ENCODE measurements at regions not wholly inside any gene's neighbourhood (a gene's known extent, or its start where the extent isn't known, plus 50 kb on each side); places are given as distances from the start of the nearest gene placed in this dataset.

DNA sequence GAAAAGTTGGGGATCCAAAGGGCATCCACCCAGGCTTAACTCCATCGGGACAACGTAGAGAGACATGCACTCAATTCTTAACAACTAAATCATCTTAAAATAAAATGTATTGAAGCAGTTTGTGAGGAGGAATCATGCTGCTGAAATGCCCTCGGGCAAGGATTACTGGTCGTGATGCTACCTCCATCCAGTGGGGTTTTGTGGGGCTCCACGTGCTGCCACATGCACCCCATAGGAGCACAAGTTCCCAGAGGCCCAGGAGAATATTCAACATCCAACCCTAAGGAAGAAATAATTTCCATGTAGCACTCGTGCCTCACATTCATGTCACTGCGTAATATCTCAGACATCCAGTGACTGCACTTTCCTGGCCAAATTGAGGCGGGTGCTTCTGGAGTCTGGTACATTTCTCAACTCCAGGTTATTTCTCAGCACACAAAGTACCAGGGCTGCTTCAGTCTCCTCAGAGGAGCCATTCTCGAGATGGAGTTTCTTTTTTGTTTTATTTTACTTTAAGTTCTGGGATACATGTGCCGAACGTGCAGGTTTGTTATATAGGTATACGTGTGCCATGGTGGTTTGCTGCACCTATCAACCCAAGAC lies 429.8 kb downstream of the FOXO1 start:
- Histone ChIP-seq H3K36me3 (no peaks in the 10 kb centered on the region), H3K9me3 (no peaks in the 10 kb centered on the region), H3K4me3 (no peak overlapping the region), H3K4me1 (replicated peaks) (no peaks in the 10 kb centered on the region), H3K27me3 (replicated peaks; ENCODE audit: insufficient read depth) (no peaks in the 10 kb centered on the region), H3K27ac (peak overlapping the region; percentile 73 to 79)
- whole genome bisulfite sequencing = 53% methylated on average over 12 of the region's 12 CpGs
- intact Hi-C loops (cut with DNase I) = loop anchor here (2.0 to 10.0 kb wide), 5 partner anchors 34 to 428 kb away; no protein-coding TSS in a partner anchor
- peak; percentile 28 for DNase-seq (ENCODE audit: low spot score)
- TF ChIP-seq POLR2AphosphoS5 (IDR thresholded peaks at IDR 0.05) = peak; percentile 4
- TF ChIP-seq POLR2A (IDR thresholded peaks at IDR 0.05) = no peak
- TF ChIP-seq, protein P1, sequence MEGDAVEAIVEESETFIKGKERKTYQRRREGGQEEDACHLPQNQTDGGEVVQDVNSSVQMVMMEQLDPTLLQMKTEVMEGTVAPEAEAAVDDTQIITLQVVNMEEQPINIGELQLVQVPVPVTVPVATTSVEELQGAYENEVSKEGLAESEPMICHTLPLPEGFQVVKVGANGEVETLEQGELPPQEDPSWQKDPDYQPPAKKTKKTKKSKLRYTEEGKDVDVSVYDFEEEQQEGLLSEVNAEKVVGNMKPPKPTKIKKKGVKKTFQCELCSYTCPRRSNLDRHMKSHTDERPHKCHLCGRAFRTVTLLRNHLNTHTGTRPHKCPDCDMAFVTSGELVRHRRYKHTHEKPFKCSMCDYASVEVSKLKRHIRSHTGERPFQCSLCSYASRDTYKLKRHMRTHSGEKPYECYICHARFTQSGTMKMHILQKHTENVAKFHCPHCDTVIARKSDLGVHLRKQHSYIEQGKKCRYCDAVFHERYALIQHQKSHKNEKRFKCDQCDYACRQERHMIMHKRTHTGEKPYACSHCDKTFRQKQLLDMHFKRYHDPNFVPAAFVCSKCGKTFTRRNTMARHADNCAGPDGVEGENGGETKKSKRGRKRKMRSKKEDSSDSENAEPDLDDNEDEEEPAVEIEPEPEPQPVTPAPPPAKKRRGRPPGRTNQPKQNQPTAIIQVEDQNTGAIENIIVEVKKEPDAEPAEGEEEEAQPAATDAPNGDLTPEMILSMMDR (IDR thresholded peaks at IDR 0.05) = no peak

DNA sequence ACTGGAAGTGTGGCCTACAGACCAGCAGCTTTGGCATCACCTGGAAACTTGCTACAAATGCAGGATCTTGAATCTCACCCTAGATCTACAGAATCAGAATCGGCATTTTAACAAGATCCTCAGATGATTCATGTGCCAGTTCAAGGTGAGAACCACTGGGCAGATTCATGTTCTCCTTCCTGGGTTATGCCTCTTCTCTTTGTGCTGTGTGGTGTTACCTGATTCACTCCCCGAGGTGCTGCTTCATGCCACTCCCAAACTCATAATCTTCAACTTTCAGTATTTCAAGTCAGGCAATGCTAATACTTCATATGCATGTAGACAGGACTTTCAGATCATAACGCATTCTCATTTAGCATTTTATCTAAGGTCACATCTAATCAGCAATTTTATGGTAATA lies 427.7 kb downstream of the FOXO1 start:
- no peaks in the 10 kb centered on the region for H3K9me3 ChIP-seq
- no peaks in the 10 kb centered on the region for H3K27me3 ChIP-seq (replicated peaks; ENCODE audit: insufficient read depth)
- intact Hi-C loops (cut with DNase I) = loop anchor here (5.0 to 10.0 kb wide), 2 partner anchors 46 to 94 kb away; no protein-coding TSS in a partner anchor
- H3K4me3 ChIP-seq = no peak overlapping the region
- TF ChIP-seq, protein P1 (IDR thresholded peaks at IDR 0.05) = no peak
- TF ChIP-seq POLR2A (IDR thresholded peaks at IDR 0.05) (no peak), POLR2AphosphoS5 (IDR thresholded peaks at IDR 0.05) (no peak)
- DNase-seq (ENCODE audit: low spot score) = no peak
- H3K27ac ChIP-seq = no peak overlapping the region
- no peaks in the 10 kb centered on the region for H3K4me1 ChIP-seq (replicated peaks)
- no peaks in the 10 kb centered on the region for H3K36me3 ChIP-seq
- 90% methylated on average over 3 of the region's 3 CpGs for WGBS

DNA sequence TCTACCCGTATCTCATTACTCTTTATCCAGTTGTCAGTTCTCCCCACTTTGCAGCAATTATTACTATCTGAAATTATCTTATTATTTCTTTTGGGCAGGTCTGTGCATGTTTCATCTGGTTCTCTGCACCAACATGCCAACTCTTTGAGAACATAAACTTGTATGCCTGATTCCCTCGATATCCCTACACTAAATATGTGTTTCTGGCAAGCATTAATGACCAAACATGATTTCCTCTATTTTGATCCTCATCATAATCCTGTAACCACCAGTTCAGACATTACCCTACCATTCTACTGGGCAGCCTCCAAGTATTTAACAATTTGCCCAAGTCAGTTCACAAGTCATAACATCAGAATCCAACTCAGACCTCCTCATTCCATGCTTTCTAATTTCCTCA lies 426.1 kb downstream of the FOXO1 start:
- no peaks in the 10 kb centered on the region for H3K27me3 ChIP-seq (replicated peaks; ENCODE audit: insufficient read depth)
- 75% methylated on average over 2 of the region's 2 CpGs for WGBS
- intact Hi-C loops (cut with DNase I) = no loop called here
- no peak overlapping the region for H3K4me3 ChIP-seq
- no peak for TF ChIP-seq POLR2AphosphoS5 (IDR thresholded peaks at IDR 0.05)
- no peak for TF ChIP-seq POLR2A (IDR thresholded peaks at IDR 0.05)
- TF ChIP-seq, protein P1 (IDR thresholded peaks at IDR 0.05) = no peak
- no peak overlapping the region for H3K27ac ChIP-seq
- DNase-seq (ENCODE audit: low spot score) = no peak
- no peaks in the 10 kb centered on the region for H3K9me3 ChIP-seq
- no peaks in the 10 kb centered on the region for H3K4me1 ChIP-seq (replicated peaks)
- H3K36me3 ChIP-seq = no peaks in the 10 kb centered on the region

DNA sequence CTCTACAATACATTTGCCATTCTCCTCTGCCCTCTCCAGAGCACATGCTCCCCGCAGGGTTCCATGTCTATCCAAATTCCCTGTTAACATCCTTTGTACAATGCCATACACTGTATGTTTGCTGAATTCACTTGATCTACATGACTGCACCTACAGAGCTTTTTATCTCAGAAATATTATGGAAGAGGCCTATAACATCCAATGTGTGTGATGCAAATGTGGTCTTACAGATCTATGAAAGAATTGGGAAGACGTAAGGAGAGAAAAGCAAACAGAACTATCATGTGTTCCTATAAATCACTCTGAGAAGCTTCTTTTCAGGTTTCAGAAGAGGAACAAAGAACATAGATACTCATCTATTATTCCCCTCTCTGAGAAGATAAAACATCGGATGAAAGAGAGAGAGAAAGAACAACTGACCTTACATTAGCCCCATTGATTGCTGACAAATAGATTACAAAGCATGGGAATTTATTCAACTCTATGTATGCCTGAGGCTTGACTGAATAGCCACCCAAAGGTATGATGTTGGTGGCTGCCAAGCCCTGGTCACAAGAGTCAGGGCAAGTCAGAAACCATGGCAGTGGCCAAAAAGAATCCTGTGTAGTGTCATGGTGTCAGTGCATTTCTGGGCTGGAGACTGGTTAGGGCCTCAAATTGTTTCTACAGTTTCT lies 425.2 kb downstream of the FOXO1 start:
- Histone ChIP-seq H3K9me3 (no peaks in the 10 kb centered on the region), H3K27ac (no peak overlapping the region), H3K4me3 (no peak overlapping the region), H3K36me3 (no peaks in the 10 kb centered on the region), H3K27me3 (replicated peaks; ENCODE audit: insufficient read depth) (no peaks in the 10 kb centered on the region), H3K4me1 (replicated peaks) (no peaks in the 10 kb centered on the region)
- intact Hi-C loops (cut with DNase I) = no loop called here
- DNase-seq (ENCODE audit: low spot score) = no peak
- WGBS = 59% methylated on average over 3 of the region's 3 CpGs
- TF ChIP-seq POLR2AphosphoS5 (IDR thresholded peaks at IDR 0.05) (no peak), POLR2A (IDR thresholded peaks at IDR 0.05) (no peak)
- TF ChIP-seq, protein P1 (IDR thresholded peaks at IDR 0.05) = no peak

DNA sequence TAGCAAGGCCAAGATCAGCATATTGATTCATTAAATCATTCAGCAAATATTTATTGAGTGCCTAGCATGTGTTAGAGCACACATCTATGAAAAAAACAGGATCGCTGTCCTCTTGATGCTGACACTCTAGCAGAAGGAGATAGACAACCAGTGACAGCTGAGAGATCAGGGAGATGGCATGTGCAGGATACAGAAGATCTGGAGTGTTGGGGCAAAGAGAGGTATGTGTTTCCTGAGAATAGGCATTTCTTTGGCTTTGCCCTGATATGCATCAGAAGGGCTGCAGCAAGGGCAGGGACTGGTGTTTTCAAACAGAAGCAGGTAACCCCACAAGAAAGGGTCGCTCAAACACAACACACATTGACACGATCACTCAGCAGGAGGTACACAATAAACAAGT lies 423.4 kb downstream of the FOXO1 start:
- no peaks in the 10 kb centered on the region for H3K4me1 ChIP-seq (replicated peaks)
- H3K27ac ChIP-seq = no peak overlapping the region
- H3K27me3 ChIP-seq (replicated peaks; ENCODE audit: insufficient read depth) = no peaks in the 10 kb centered on the region
- H3K4me3 ChIP-seq = no peak overlapping the region
- no peak for TF ChIP-seq POLR2AphosphoS5 (IDR thresholded peaks at IDR 0.05)
- TF ChIP-seq POLR2A (IDR thresholded peaks at IDR 0.05) = no peak
- TF ChIP-seq, protein P1 (IDR thresholded peaks at IDR 0.05) = no peak
- H3K9me3 ChIP-seq = no peaks in the 10 kb centered on the region
- intact Hi-C loops (cut with DNase I) = no loop called here
- DNase-seq (ENCODE audit: low spot score) = no peak
- 96% methylated on average over 3 of the region's 3 CpGs for WGBS
- H3K36me3 ChIP-seq = no peaks in the 10 kb centered on the region
